Transverse colon (tissue), 3 donors: ENCODE measurements at regions not wholly inside any gene's neighbourhood (a gene's known extent, or its start where the extent isn't known, plus 50 kb on each side); places are given as distances from the start of the nearest gene placed in this dataset.

ENCODE experiments used
- CTCF ChIP-seq, 5 experiments: fragments of 200-600 bp in 3 of 5; fragments of 450-650 bp in 2 of 5; sonication (generic) in 3 of 5; IDR thresholded peaks; 1 replicate in 2 of 5; 2 replicates in 3 of 5; pipeline ENCODE4 v1.5.1; 2016 to 2017; ENCODE audit warnings: antibody characterized with exemption in 5 of 5, inconsistent platforms in 3 of 5, mild to moderate bottlenecking in 2 of 5, moderate library complexity in 1 of 5
- POLR2A ChIP-seq: fragments of 450-650 bp; IDR thresholded peaks from one replicate; pipeline ENCODE4 v1.6.1; 2016; ENCODE audit warnings: antibody characterized with exemption, mild to moderate bottlenecking, moderate library complexity

- TF ChIP-seq POLR2A (no peak), CTCF (IDR thresholded peaks at IDR 0.05) (no peak)
These were observed 196.2 kb upstream of the TENT5D start for GRCh38 chrX:80223982-80224579.
